Jurkat, Clone E6-1 (cell line): ENCODE measurements at regions not wholly inside any gene's neighbourhood (a gene's known extent, or its start where the extent isn't known, plus 50 kb on each side); places are given as distances from the start of the nearest gene placed in this dataset.
"Not testable (repeated sequence)": the region's sequence is repeated elsewhere in the genome, so short reads cannot be mapped to it uniquely, and the experiment has no call there.

ENCODE experiments used
- DNase-seq: peaks from one replicate; pipeline ENCODE4 v3.0.0-alpha.2; 2011; ENCODE audit warnings: low read depth, low spot score
- H3K4me3 ChIP-seq: 2 replicates; pipeline ENCODE4 v1.5.1; 2011; ENCODE audit warnings: mild to moderate bottlenecking, low read length, control low read depth, moderate library complexity

- no peak for DNase-seq
- no peak overlapping the region for H3K4me3 ChIP-seq
These were observed 126.6 kb upstream of the FIBIN start for GRCh38 chr11:26867286-26867685.

GRCh38 chr11:26878959-26879581, 114.8 kb upstream of the FIBIN start:
- no peak overlapping the region for H3K4me3 ChIP-seq
- DNase-seq, result no peak

GRCh38 chr11:26882363-26882880, 111.5 kb upstream of the FIBIN start:
- DNase-seq, H3K4me3 ChIP-seq: not testable (repeated sequence)

- DNase-seq, result no peak
- H3K4me3 ChIP-seq, result no peak overlapping the region
These were observed 102.4 kb upstream of the FIBIN start for GRCh38 chr11:26891501-26891900.

GRCh38 chr11:26896719-26897118, 97.2 kb upstream of the FIBIN start:
- no peak overlapping the region for H3K4me3 ChIP-seq
- DNase-seq, result no peak

GRCh38 chr11:26898799-26899198, 95.1 kb upstream of the FIBIN start:
- DNase-seq, result no peak
- no peak overlapping the region for H3K4me3 ChIP-seq

- DNase-seq, result no peak
- H3K4me3 ChIP-seq, result no peak overlapping the region
These were observed 92.8 kb upstream of the FIBIN start for GRCh38 chr11:26901162-26901561.

- no peak for DNase-seq
- H3K4me3 ChIP-seq, result no peak overlapping the region
These were observed 89.8 kb upstream of the FIBIN start for GRCh38 chr11:26904132-26904531.

GRCh38 chr11:26904801-26905200, 89.1 kb upstream of the FIBIN start:
- no peak overlapping the region for H3K4me3 ChIP-seq
- DNase-seq, result no peak

GRCh38 chr11:26905368-26905767, 88.5 kb upstream of the FIBIN start:
- no peak for DNase-seq
- H3K4me3 ChIP-seq, result no peak overlapping the region

- DNase-seq, result no peak
- H3K4me3 ChIP-seq, result no peak overlapping the region
These were observed 84.4 kb upstream of the FIBIN start for GRCh38 chr11:26909515-26909914.

GRCh38 chr11:26909991-26910591, 83.8 kb upstream of the FIBIN start:
- no peak overlapping the region for H3K4me3 ChIP-seq
- no peak for DNase-seq

GRCh38 chr11:26914968-26915367, 78.9 kb upstream of the FIBIN start:
- DNase-seq, result peak; percentile 37
- no peak overlapping the region for H3K4me3 ChIP-seq

- DNase-seq, result no peak
These were observed 77.1 kb upstream of the FIBIN start for GRCh38 chr11:26916805-26917204.

GRCh38 chr11:26928582-26928981, 65.3 kb upstream of the FIBIN start:
- DNase-seq, result no peak
- no peak overlapping the region for H3K4me3 ChIP-seq

More at GRCh38 chr11:26916805-26917204, 77.1 kb upstream of the FIBIN start:
- no peak overlapping the region for H3K4me3 ChIP-seq

- no peak for DNase-seq
- no peak overlapping the region for H3K4me3 ChIP-seq
These were observed 64.0 kb upstream of the FIBIN start for GRCh38 chr11:26929806-26930517.

GRCh38 chr11:26930518-26931247, 63.2 kb upstream of the FIBIN start:
- no peak for DNase-seq
- no peak overlapping the region for H3K4me3 ChIP-seq

GRCh38 chr11:26931248-26931631, 62.7 kb upstream of the FIBIN start:
- no peak for DNase-seq
- H3K4me3 ChIP-seq, result no peak overlapping the region

- no peak overlapping the region for H3K4me3 ChIP-seq
- DNase-seq, result no peak
These were observed 62.0 kb upstream of the FIBIN start for GRCh38 chr11:26931881-26932280.

- no peak for DNase-seq
- no peak overlapping the region for H3K4me3 ChIP-seq
These were observed 57.8 kb upstream of the FIBIN start for GRCh38 chr11:26936109-26936508.
